Gastrocnemius medialis (tissue), 4 donors: ENCODE measurements at regions not wholly inside any gene's neighbourhood (a gene's known extent, or its start where the extent isn't known, plus 50 kb on each side); places are given as distances from the start of the nearest gene placed in this dataset.

Experiments
- CTCF ChIP-seq, 5 experiments: fragments of 450-650 bp in 3 of 5; fragments of 200-600 bp in 2 of 5; sonication (generic) in 2 of 5; IDR thresholded peaks in 4 of 5; conservative IDR thresholded peaks in 1 of 5; 1 replicate in 4 of 5; 2 replicates in 1 of 5; pipeline ENCODE4 v1.5.1; 2016 to 2019; ENCODE audit warnings: antibody characterized with exemption in 5 of 5, mild to moderate bottlenecking in 3 of 5, moderate library complexity in 3 of 5
- POLR2A ChIP-seq, 2 donors: fragments of 450-650 bp; IDR thresholded peaks; one replicate each; pipeline ENCODE4 v1.6.1; 2017; ENCODE audit warnings: antibody characterized with exemption in 2 of 2, mild to moderate bottlenecking in 2 of 2, moderate library complexity in 2 of 2

DNA sequence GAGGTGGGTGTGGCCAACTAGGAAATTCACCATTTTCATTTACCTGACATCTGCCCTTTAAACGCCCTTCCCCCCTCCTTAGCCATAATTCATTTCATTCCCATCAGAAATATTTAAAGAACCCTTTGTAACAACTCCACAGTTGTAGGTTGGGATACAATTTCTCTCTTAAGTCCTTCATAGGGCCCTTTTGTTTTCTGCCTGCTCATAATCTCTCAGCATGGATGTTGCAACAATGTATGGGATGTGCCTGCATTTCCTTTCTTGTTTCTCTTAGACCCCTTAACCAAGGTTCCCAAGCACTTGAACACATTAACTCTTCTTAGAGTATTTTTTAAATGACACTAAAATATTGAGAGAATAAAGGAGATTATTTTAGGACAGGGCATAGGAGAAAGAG is 51.7 kb upstream of the MYO10 start:
- no peak for TF ChIP-seq CTCF (IDR thresholded peaks at IDR 0.05 in 4 of 5, conservative IDR thresholded peaks at IDR 0.05 in 1 of 5)
- TF ChIP-seq POLR2A (IDR thresholded peaks at IDR 0.05), result no peak
